ENCODE measurements at regions not wholly inside any gene's neighbourhood (a gene's known extent, or its start where the extent isn't known, plus 50 kb on each side); places are given as distances from the start of the nearest gene placed in this dataset.
"Not testable (repeated sequence)": the region's sequence is repeated elsewhere in the genome, so short reads cannot be mapped to it uniquely, and the experiment has no call there.

GRCh38 chr4:71081192-71081591 lies 87.7 kb downstream of the DCK start:
- no peak for DNase-seq (ENCODE audit: extremely low read depth, low read depth)
- TF ChIP-seq CTCF (IDR thresholded peaks at IDR 0.05; ENCODE audit: low read depth, low read length), result no peak

- TF ChIP-seq CTCF (IDR thresholded peaks at IDR 0.05; ENCODE audit: low read depth, low read length), result no peak
- no peak for DNase-seq (ENCODE audit: extremely low read depth, low read depth)
Observed at GRCh38 chr4:71093745-71094144, 100.3 kb downstream of the DCK start.

GRCh38 chr4:71094201-71094600 lies 100.8 kb downstream of the DCK start:
- TF ChIP-seq CTCF (IDR thresholded peaks at IDR 0.05; ENCODE audit: low read depth, low read length), result no peak
- no peak for DNase-seq (ENCODE audit: extremely low read depth, low read depth)

GRCh38 chr4:71095141-71095540 lies 101.7 kb downstream of the DCK start:
- TF ChIP-seq CTCF (IDR thresholded peaks at IDR 0.05; ENCODE audit: low read depth, low read length), result no peak
- DNase-seq (ENCODE audit: extremely low read depth, low read depth), result no peak

GRCh38 chr4:71095545-71095944 lies 102.1 kb downstream of the DCK start:
- DNase-seq (ENCODE audit: extremely low read depth, low read depth), result no peak
- TF ChIP-seq CTCF (IDR thresholded peaks at IDR 0.05; ENCODE audit: low read depth, low read length), result no peak

- TF ChIP-seq CTCF (IDR thresholded peaks at IDR 0.05; ENCODE audit: low read depth, low read length), result no peak
- DNase-seq (ENCODE audit: extremely low read depth, low read depth), result no peak
Observed at GRCh38 chr4:71107726-71108125, 114.3 kb downstream of the DCK start.

- no peak for TF ChIP-seq CTCF (IDR thresholded peaks at IDR 0.05; ENCODE audit: low read depth, low read length)
- DNase-seq (ENCODE audit: extremely low read depth, low read depth), result no peak
Observed at GRCh38 chr4:71110499-71110898, 117.0 kb downstream of the DCK start.

GRCh38 chr4:71111133-71111532 lies 117.7 kb downstream of the DCK start:
- not testable (repeated sequence) for DNase-seq (ENCODE audit: extremely low read depth, low read depth)

All from AG09319 (cell line).